SK-N-MC (cell line): ENCODE measurements at regions not wholly inside any gene's neighbourhood (a gene's known extent, or its start where the extent isn't known, plus 50 kb on each side); places are given as distances from the start of the nearest gene placed in this dataset.
"Not testable (repeated sequence)": the region's sequence is repeated elsewhere in the genome, so short reads cannot be mapped to it uniquely, and the experiment has no call there.

ENCODE experiments used
- EZH2 ChIP-seq: fragments of 200-600 bp; sonication (generic); IDR thresholded peaks from one replicate; pipeline ENCODE4 v1.6.1; 2017; ENCODE audit warnings: antibody characterized with exemption
- FOXP2 ChIP-seq: optimal IDR thresholded peaks from 2 replicates; pipeline ENCODE3; 2011; ENCODE audit warnings: mild to moderate bottlenecking, moderate library complexity; ENCODE audit not compliant: insufficient read depth; ENCODE audit errors: extremely low read length, control extremely low read depth
- POLR2AphosphoS5 ChIP-seq: IDR thresholded peaks from 2 replicates; pipeline ENCODE4 v1.6.1; 2012; ENCODE audit warnings: mild to moderate bottlenecking, low read depth, low read length, borderline replicate concordance

DNA sequence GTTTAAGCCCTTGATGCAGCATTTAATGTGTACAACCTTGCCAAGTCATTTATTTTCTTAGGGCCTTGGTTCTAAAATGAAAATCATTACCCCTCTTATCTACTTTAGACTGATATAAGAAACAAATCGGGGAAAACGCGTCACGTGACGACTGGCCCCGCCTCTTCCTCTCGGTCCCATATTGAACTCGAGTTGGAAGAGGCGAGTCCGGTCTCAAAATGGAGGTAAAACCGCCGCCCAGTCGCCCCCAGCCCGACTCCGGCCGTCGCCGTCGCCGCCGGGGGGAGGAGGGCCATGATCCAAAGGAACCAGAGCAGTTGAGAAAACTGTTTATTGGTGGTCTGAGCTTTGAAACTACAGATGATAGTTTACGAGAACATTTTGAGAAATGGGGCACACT lies 449.8 kb upstream of the FRG2C start:
- TF ChIP-seq EZH2, POLR2AphosphoS5, FOXP2: not testable (repeated sequence)
